Mesendoderm (in vitro differentiated cells): ENCODE measurements at regions not wholly inside any gene's neighbourhood (a gene's known extent, or its start where the extent isn't known, plus 50 kb on each side); places are given as distances from the start of the nearest gene placed in this dataset.
A peak's percentile ranks its signal among the peaks of the same experiment; 100 is the strongest.

ENCODE experiments used
- DNase-seq: peaks from one replicate; pipeline ENCODE4 v3.0.0; 2013
- H2AK5ac ChIP-seq: 2 replicates; pipeline ENCODE4 v1.6.1; 2013; ENCODE audit warnings: low read length, inconsistent platforms
- H2BK120ac ChIP-seq: 2 replicates; pipeline ENCODE4 v1.6.1; 2013; ENCODE audit warnings: low read depth, mild to moderate bottlenecking, low read length, moderate library complexity, mixed read lengths
- H2BK15ac ChIP-seq: replicated peaks from 2 replicates; pipeline ENCODE4 v1.6.1; 2013; ENCODE audit warnings: low read depth, mild to moderate bottlenecking, moderate library complexity
- H2BK5ac ChIP-seq: 2 replicates; pipeline ENCODE4 v1.6.1; 2013; ENCODE audit warnings: low read length, inconsistent platforms
- H3K18ac ChIP-seq: 2 replicates; pipeline ENCODE4 v1.6.1; 2013; ENCODE audit warnings: mild to moderate bottlenecking, low read length, mixed read lengths
- H3K23ac ChIP-seq: one replicate; pipeline ENCODE4 v1.6.1; 2013; ENCODE audit warnings: low read length
- H3K27ac ChIP-seq: 2 replicates; pipeline ENCODE4 v1.5.1; 2013; ENCODE audit warnings: low read depth, mild to moderate bottlenecking, inconsistent platforms, low read length, moderate library complexity
- H3K27me3 ChIP-seq: 2 replicates; pipeline ENCODE4 v1.6.1; 2013; ENCODE audit warnings: low read length, control low read depth, mild to moderate bottlenecking, inconsistent platforms; ENCODE audit not compliant: insufficient read depth, poor library complexity
- H3K36me3 ChIP-seq: 2 replicates; pipeline ENCODE4 v1.6.1; 2013; ENCODE audit warnings: low read length, inconsistent platforms; ENCODE audit not compliant: control insufficient read depth, insufficient read depth
- H3K4ac ChIP-seq: one replicate; pipeline ENCODE4 v1.6.1; 2013; ENCODE audit warnings: low read depth, mild to moderate bottlenecking, low read length, moderate library complexity
- H3K4me1 ChIP-seq: 2 replicates; pipeline ENCODE4 v1.6.1; 2013; ENCODE audit warnings: low read depth, low read length, inconsistent platforms; ENCODE audit not compliant: control insufficient read depth
- H3K4me2 ChIP-seq: 2 replicates; pipeline ENCODE4 v1.6.1; 2013; ENCODE audit warnings: low read length
- H3K4me3 ChIP-seq: 2 replicates; pipeline ENCODE4 v1.5.1; 2013; ENCODE audit warnings: mild to moderate bottlenecking, low read length
- H3K56ac ChIP-seq: one replicate; pipeline ENCODE4 v1.6.1; 2013; ENCODE audit warnings: low read length
- H3K79me1 ChIP-seq: 2 replicates; pipeline ENCODE4 v1.6.1; 2013; ENCODE audit warnings: low read length, inconsistent platforms
- H3K79me2 ChIP-seq: 2 replicates; pipeline ENCODE4 v1.6.1; 2013; ENCODE audit warnings: mild to moderate bottlenecking, low read length; ENCODE audit not compliant: control insufficient read depth, insufficient read depth
- H3K9ac ChIP-seq: 2 replicates; pipeline ENCODE4 v1.6.1; 2013; ENCODE audit warnings: low read length, inconsistent platforms
- H4K5ac ChIP-seq: one replicate; pipeline ENCODE4 v1.6.1; 2013; ENCODE audit warnings: low read length
- H4K8ac ChIP-seq: one replicate; pipeline ENCODE4 v1.6.1; 2013; ENCODE audit warnings: low read depth, mild to moderate bottlenecking, control low read depth, low read length, moderate library complexity
- WGBS: extraction: QIAGEN DNeasy Blood & Tissue Kit; methylation state at CpG from one replicate; pipeline ENCODE4 v1.1.7; 2013; ENCODE audit warnings: low lambda C conversion rate, missing lambda C conversion rate; ENCODE audit not compliant: insufficient coverage; ENCODE audit errors: extremely low coverage; 5-methylcytosine and 5-hydroxymethylcytosine counted together

DNA sequence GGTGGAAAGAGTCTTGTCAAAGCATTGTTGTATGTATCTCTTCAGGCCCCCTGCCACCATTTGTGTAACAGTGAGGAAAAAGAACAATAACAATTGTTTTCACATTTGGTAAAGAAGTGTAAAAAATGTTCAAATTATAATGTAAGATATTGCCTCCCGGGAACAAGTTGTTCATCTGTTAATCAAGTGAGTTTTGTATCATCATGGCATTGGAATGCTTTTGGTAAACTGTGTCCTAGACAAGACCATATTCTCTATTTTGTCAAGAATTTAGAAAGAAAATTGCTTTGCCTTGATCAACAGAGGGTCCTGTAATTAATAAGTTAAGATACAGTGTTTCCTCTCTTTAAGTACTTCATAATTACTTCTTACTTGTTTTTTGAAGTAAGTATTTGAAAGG, 692.0 kb upstream of the NR5A2 start:
- Histone ChIP-seq H2AK5ac (no peak overlapping the region), H3K4me2 (no peak overlapping the region), H3K27ac (no peak overlapping the region), H3K27me3 (no peaks in the 10 kb centered on the region), H3K56ac (no peak overlapping the region), H3K18ac (no peak overlapping the region), H3K23ac (no peak overlapping the region), H3K79me2 (no peaks in the 10 kb centered on the region), H3K4me3 (no peak overlapping the region), H3K4me1 (no peaks in the 10 kb centered on the region), H3K9ac (no peak overlapping the region), H3K36me3 (no peaks in the 10 kb centered on the region), H4K8ac (no peak overlapping the region), H2BK15ac (no peak overlapping the region), H3K79me1 (no peaks in the 10 kb centered on the region), H4K5ac (no peak overlapping the region), H2BK120ac (no peak overlapping the region), H3K4ac (no peak overlapping the region), H2BK5ac (no peak overlapping the region)
- DNase-seq: no peak
- WGBS: no CpG with 5 or more reads among the region's 1 CpG

DNA sequence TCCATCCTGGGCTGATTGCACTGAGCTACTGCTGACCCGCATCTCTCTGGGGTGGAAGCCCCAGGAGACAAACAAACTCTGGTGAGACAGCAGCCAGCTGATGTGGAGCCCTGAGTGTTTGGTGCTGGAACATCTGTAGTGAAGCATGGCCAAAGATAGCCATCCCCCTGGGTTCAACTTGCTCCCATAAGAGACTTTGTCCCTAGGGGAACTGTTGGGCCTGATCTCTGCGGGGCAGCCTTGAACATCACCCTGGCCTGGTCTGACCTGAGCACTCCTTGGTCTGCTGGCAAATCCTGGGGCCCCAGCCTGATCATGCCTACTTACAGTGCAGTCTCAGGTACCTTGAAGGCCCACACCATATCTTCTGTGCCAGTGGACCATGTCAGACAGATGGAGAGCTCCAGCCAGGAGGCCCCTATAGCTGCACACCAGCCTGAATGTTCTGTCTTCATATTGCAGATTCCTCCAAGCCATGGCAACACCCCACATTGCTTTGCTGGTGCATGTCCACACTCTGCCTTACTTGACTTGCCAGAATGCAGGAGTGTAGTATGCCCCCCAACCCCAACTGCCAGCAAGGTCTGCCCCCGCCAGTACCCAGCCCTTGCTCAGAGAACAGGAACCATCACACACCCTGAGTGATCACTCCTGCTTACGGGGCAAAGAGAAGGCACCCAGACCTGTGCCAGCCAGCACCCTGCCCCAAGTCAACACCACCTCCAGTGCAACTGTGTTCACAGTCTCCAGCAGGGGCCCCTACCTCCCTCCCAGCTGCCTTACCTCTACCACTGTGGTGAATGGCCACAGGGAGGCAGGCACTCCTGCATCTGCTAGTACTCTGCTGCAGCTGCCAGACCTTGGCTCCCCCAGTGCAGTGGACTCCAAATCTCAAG, 690.5 kb upstream of the NR5A2 start:
- no peaks in the 10 kb centered on the region for H3K4me1 ChIP-seq

DNA sequence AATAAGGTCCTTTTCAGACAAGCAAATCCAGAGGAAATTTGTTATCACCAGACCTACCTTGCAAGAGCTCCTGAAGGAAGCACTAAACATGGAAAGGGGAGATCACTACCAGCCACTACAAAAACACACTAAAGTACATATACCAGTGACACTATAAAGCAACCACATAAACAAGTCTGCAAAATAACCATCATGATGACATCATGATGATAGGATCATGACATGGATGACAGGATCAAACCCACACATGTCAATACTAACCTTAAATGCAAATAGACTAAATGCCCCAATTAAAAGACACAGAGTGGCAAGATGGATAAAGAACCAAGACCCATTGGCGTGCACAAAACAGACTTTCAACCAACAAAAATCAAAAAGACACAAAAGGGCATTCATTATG, 688.8 kb upstream of the NR5A2 start:
- no peak overlapping the region for H2BK120ac ChIP-seq
- H3K27me3 ChIP-seq: no peaks in the 10 kb centered on the region
- no peak overlapping the region for H3K4me3 ChIP-seq
- no peaks in the 10 kb centered on the region for H3K79me2 ChIP-seq
- no peak overlapping the region for H3K4me2 ChIP-seq
- H3K27ac ChIP-seq: no peak overlapping the region
- no peaks in the 10 kb centered on the region for H3K79me1 ChIP-seq
- DNase-seq: no peak
- no peaks in the 10 kb centered on the region for H3K36me3 ChIP-seq
- no peak overlapping the region for H3K18ac ChIP-seq
- H3K56ac ChIP-seq: no peak overlapping the region
- no peak overlapping the region for H3K23ac ChIP-seq
- no peak overlapping the region for H3K4ac ChIP-seq
- no peak overlapping the region for H2BK15ac ChIP-seq
- H4K8ac ChIP-seq: no peak overlapping the region
- no peak overlapping the region for H2AK5ac ChIP-seq
- WGBS: no CpG with 5 or more reads among the region's 1 CpG
- H2BK5ac ChIP-seq: no peak overlapping the region
- H3K9ac ChIP-seq: no peak overlapping the region
- H3K4me1 ChIP-seq: no peaks in the 10 kb centered on the region
- no peak overlapping the region for H4K5ac ChIP-seq

More for the DNA sequence above, 690.5 kb upstream of the NR5A2 start:
- Histone ChIP-seq H2AK5ac (no peak overlapping the region), H3K56ac (no peak overlapping the region), H4K5ac (no peak overlapping the region), H3K27ac (no peak overlapping the region), H3K36me3 (no peaks in the 10 kb centered on the region), H4K8ac (no peak overlapping the region), H3K23ac (no peak overlapping the region), H3K18ac (no peak overlapping the region), H3K9ac (no peak overlapping the region), H2BK120ac (no peak overlapping the region), H3K79me2 (no peaks in the 10 kb centered on the region), H3K4ac (no peak overlapping the region), H2BK5ac (no peak overlapping the region), H3K79me1 (no peaks in the 10 kb centered on the region), H2BK15ac (no peak overlapping the region), H3K4me3 (no peak overlapping the region), H3K27me3 (no peaks in the 10 kb centered on the region), H3K4me2 (no peak overlapping the region)
- WGBS: no CpG with 5 or more reads among the region's 4 CpGs
- peak; percentile 57 for DNase-seq

DNA sequence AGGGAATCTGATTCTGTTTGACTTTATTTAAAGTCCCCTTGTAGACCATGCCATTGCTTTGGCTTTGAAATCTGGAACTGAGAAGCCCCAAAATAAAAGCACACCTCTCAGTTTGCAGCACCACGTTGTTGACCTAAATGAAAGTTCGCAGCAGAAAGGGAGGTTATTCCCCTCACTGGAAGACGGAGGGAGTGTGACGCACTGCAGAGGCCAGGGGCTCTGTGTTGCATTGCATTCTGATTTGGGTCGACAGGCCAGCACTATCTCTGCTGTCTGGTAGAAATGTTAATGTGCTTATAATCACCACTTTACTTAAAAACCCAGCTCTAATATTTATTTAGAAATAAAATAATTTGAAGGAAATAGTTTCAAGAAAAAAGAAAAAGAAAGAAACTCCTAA, 675.2 kb upstream of the NR5A2 start:
- Histone ChIP-seq H4K5ac (no peak overlapping the region), H3K4me3 (no peak overlapping the region)
- DNase-seq: no peak

DNA sequence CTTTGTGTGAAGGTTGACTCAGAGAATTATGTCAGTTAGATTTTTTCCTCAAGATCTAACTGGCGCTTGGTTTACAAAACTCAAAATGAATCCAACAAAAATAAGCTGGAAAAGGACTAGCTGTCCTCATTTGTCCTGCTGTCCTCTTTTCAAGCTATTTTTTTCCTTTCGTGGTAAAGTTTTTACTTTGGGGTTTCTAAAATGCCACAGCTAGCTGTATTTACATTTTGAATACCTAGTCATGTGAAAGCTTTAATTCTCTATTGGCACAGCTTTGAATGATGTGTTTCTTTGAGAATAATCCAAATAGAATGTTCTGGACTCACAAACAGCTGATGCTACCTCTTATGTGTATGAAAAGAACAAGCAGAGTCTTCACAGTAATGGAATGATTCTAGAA, 673.6 kb upstream of the NR5A2 start:
- no peaks in the 10 kb centered on the region for H3K79me1 ChIP-seq
- no peak overlapping the region for H3K23ac ChIP-seq
- H2BK120ac ChIP-seq: no peak overlapping the region
- no peak overlapping the region for H3K4me3 ChIP-seq
- H3K36me3 ChIP-seq: no peaks in the 10 kb centered on the region
- no peak overlapping the region for H3K18ac ChIP-seq
- H2BK15ac ChIP-seq: no peak overlapping the region
- no peak overlapping the region for H2BK5ac ChIP-seq
- H3K9ac ChIP-seq: no peak overlapping the region
- no peak overlapping the region for H3K27ac ChIP-seq
- no peaks in the 10 kb centered on the region for H3K27me3 ChIP-seq
- no CpG with 5 or more reads among the region's 2 CpGs for WGBS
- no peaks in the 10 kb centered on the region for H3K4me1 ChIP-seq
- no peak for DNase-seq
- H2AK5ac ChIP-seq: no peak overlapping the region
- no peak overlapping the region for H3K56ac ChIP-seq
- no peak overlapping the region for H4K5ac ChIP-seq
- H3K4ac ChIP-seq: no peak overlapping the region
- no peak overlapping the region for H3K4me2 ChIP-seq
- no peaks in the 10 kb centered on the region for H3K79me2 ChIP-seq
- no peak overlapping the region for H4K8ac ChIP-seq

More for the DNA sequence above, 675.2 kb upstream of the NR5A2 start:
- Histone ChIP-seq H3K27ac (no peak overlapping the region), H3K56ac (no peak overlapping the region), H3K27me3 (no peaks in the 10 kb centered on the region), H2BK5ac (no peak overlapping the region), H2BK15ac (no peak overlapping the region), H4K8ac (no peak overlapping the region), H3K4me2 (no peak overlapping the region), H2AK5ac (no peak overlapping the region), H3K18ac (no peak overlapping the region), H2BK120ac (no peak overlapping the region), H3K4me1 (no peaks in the 10 kb centered on the region), H3K79me1 (no peaks in the 10 kb centered on the region), H3K79me2 (no peaks in the 10 kb centered on the region), H3K23ac (no peak overlapping the region), H3K9ac (no peak overlapping the region), H3K4ac (no peak overlapping the region), H3K36me3 (no peaks in the 10 kb centered on the region)
- WGBS: no CpG with 5 or more reads among the region's 5 CpGs

DNA sequence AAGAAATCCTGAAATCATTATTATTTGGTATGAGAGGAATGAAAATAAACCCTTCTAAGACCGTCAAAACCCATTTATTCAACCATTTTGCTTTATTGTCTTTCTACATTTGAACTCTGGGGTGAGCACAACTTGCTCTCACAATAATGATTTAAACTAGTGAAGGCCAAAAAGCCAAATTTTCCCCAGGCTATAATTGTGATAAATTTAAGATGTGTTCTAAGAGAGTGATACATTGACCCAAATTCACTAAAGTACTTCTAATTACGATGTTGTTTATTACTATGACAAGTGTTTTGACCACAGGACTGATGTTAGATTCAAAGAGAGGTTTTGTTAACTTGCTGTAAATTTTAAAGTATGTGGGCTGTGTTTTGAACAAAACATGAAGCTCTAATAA, 670.9 kb upstream of the NR5A2 start:
- H2BK15ac ChIP-seq: no peak overlapping the region
- no peak overlapping the region for H3K18ac ChIP-seq
- no peak overlapping the region for H4K5ac ChIP-seq
- no peaks in the 10 kb centered on the region for H3K4me1 ChIP-seq
- H3K27ac ChIP-seq: no peak overlapping the region
- H4K8ac ChIP-seq: no peak overlapping the region
- no peak overlapping the region for H3K56ac ChIP-seq
- H2BK120ac ChIP-seq: no peak overlapping the region
- no peaks in the 10 kb centered on the region for H3K79me1 ChIP-seq
- no peak overlapping the region for H3K23ac ChIP-seq
- no peak overlapping the region for H3K4me3 ChIP-seq
- DNase-seq: no peak
- no peaks in the 10 kb centered on the region for H3K79me2 ChIP-seq
- H3K4me2 ChIP-seq: no peak overlapping the region
- H3K4ac ChIP-seq: no peak overlapping the region
- no peak overlapping the region for H3K9ac ChIP-seq
- H2BK5ac ChIP-seq: no peak overlapping the region
- H3K27me3 ChIP-seq: no peaks in the 10 kb centered on the region
- no peak overlapping the region for H2AK5ac ChIP-seq
- no CpG with 5 or more reads among the region's 2 CpGs for WGBS
- H3K36me3 ChIP-seq: no peaks in the 10 kb centered on the region
